Colonic mucosa (tissue), 4 donors: ENCODE measurements at regions not wholly inside any gene's neighbourhood (a gene's known extent, or its start where the extent isn't known, plus 50 kb on each side); places are given as distances from the start of the nearest gene placed in this dataset.

ENCODE experiments used
- DNase-seq: peaks from one replicate; pipeline ENCODE4 v3.0.0-alpha.2; 2020
- H3K27ac ChIP-seq: fragments of 200-600 bp; one replicate; pipeline ENCODE4 v1.8.0; 2021
- H3K27me3 ChIP-seq: fragments of 200-600 bp; one replicate; pipeline ENCODE4 v1.8.0; 2021
- H3K36me3 ChIP-seq: fragments of 200-600 bp; one replicate; pipeline ENCODE4 v1.8.0; 2021
- H3K4me1 ChIP-seq: fragments of 200-600 bp; one replicate; pipeline ENCODE4 v1.8.0; 2021; ENCODE audit warnings: mild to moderate bottlenecking
- H3K4me3 ChIP-seq: fragments of 200-600 bp; one replicate; pipeline ENCODE4 v1.8.0; 2021
- H3K9ac ChIP-seq, 2 donors: one replicate each; pipeline ENCODE4 v1.7.0; 2013; ENCODE audit warnings: control low read depth in 2 of 2, low read depth in 2 of 2, low read length in 2 of 2
- H3K9me3 ChIP-seq: fragments of 200-600 bp; one replicate; pipeline ENCODE4 v1.8.0; 2021
- intact Hi-C: fragments of 100-400 bp; cut with DNase I; formaldehyde crosslinking; loops from one replicate; pipeline ENCODE4 v1.14.1; 2022
- TF ChIP-seq, protein P1 (sequence below): fragments of 200-600 bp; IDR thresholded peaks from one replicate; pipeline ENCODE4 v1.8.0; 2022; ENCODE audit warnings: antibody characterized with exemption, mild to moderate bottlenecking
- donor health status: healthy.
- donor health status: DM: no; HTN: no; CAD: no.
- donor health status: DM: no; HTN: no; CAD: no.

GRCh38 chr5:66234241-66234640 lies 90.1 kb downstream of the SREK1 start:
- Histone ChIP-seq H3K4me1 (no peaks in the 10 kb centered on the region), H3K4me3 (no peak overlapping the region), H3K27ac (no peak overlapping the region), H3K9ac (no peak overlapping the region), H3K36me3 (no peaks in the 10 kb centered on the region), H3K27me3 (no peaks in the 10 kb centered on the region), H3K9me3 (no peaks in the 10 kb centered on the region)
- TF ChIP-seq, protein P1, sequence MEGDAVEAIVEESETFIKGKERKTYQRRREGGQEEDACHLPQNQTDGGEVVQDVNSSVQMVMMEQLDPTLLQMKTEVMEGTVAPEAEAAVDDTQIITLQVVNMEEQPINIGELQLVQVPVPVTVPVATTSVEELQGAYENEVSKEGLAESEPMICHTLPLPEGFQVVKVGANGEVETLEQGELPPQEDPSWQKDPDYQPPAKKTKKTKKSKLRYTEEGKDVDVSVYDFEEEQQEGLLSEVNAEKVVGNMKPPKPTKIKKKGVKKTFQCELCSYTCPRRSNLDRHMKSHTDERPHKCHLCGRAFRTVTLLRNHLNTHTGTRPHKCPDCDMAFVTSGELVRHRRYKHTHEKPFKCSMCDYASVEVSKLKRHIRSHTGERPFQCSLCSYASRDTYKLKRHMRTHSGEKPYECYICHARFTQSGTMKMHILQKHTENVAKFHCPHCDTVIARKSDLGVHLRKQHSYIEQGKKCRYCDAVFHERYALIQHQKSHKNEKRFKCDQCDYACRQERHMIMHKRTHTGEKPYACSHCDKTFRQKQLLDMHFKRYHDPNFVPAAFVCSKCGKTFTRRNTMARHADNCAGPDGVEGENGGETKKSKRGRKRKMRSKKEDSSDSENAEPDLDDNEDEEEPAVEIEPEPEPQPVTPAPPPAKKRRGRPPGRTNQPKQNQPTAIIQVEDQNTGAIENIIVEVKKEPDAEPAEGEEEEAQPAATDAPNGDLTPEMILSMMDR, result no peak
- DNase-seq, result no peak
- intact Hi-C loops, result no loop called here

GRCh38 chr5:66238435-66238834 lies 94.3 kb downstream of the SREK1 start:
- no peak overlapping the region for H3K4me3 ChIP-seq
- TF ChIP-seq, protein P1, result no peak
- no peaks in the 10 kb centered on the region for H3K4me1 ChIP-seq

DNA sequence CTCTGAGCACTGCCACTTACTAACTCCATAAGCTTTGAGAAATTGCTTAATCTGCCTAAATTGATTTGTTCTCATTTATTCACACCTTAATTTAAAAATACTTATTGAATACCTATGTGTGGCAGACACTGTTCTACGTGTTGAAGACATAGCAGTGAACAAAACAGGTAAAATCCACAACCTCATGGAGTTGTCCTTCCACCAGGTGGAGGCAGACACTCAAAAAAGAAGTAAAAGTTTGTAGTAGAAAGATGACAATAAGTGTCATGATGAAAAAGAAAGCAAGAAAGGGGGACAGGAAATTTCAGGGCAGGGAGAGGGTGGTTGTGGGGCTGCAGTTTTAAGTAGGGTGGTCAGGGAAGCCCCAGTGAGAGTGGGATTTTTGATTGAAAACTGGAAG lies 94.9 kb downstream of the SREK1 start:
- Histone ChIP-seq H3K9me3 (no peaks in the 10 kb centered on the region), H3K9ac (no peak overlapping the region), H3K4me3 (no peak overlapping the region), H3K4me1 (no peaks in the 10 kb centered on the region), H3K27me3 (no peaks in the 10 kb centered on the region), H3K27ac (no peak overlapping the region), H3K36me3 (no peaks in the 10 kb centered on the region)
- intact Hi-C loops, result no loop called here
- TF ChIP-seq, protein P1, result no peak
- no peak for DNase-seq

More at GRCh38 chr5:66238435-66238834, 94.3 kb downstream of the SREK1 start:
- intact Hi-C loops, result no loop called here
- Histone ChIP-seq H3K36me3 (no peaks in the 10 kb centered on the region), H3K9me3 (no peaks in the 10 kb centered on the region), H3K27ac (no peak overlapping the region), H3K27me3 (no peaks in the 10 kb centered on the region), H3K9ac (no peak overlapping the region)
- no peak for DNase-seq

GRCh38 chr5:66241136-66241825 lies 97.2 kb downstream of the SREK1 start:
- TF ChIP-seq, protein P1, result no peak
- Histone ChIP-seq H3K9ac (no peak overlapping the region), H3K4me3 (no peak overlapping the region), H3K27me3 (no peaks in the 10 kb centered on the region), H3K27ac (no peak overlapping the region), H3K4me1 (no peaks in the 10 kb centered on the region), H3K36me3 (no peaks in the 10 kb centered on the region), H3K9me3 (no peaks in the 10 kb centered on the region)
- no peak for DNase-seq
- intact Hi-C loops, result no loop called here

DNA sequence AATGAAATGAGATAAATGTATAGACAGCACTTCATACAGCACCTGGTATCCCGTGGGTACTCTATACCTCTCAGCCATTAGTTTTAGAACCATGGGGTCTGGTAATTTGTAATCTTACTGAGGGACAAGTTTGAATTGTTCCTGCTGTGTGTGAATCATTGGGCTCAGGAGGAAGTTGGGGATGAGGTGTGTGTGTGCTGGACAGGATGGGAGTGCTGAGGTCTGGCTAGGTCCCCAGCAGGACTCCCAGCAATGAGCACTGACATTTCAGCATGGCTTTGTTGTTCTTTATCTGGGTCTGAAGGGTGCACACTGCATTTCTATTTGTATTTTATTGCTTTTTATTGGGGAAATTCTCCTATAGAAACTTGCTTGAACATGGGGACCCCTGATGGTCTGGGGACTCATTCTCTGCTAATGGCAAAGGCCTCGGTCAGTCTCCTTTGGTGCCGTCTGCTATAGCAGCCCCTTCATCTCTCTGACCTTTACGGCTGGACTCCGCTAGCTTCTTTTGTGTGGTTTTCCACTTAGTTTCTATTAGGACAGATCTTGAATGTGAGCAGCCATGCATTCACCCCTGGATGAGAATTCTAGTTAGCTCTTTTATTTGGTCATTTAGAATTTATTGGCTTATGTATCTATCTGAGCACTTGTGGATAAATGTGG lies 98.1 kb downstream of the SREK1 start:
- Histone ChIP-seq H3K27me3 (no peaks in the 10 kb centered on the region), H3K9ac (no peak overlapping the region), H3K9me3 (no peaks in the 10 kb centered on the region), H3K36me3 (no peaks in the 10 kb centered on the region), H3K4me1 (no peaks in the 10 kb centered on the region), H3K4me3 (no peak overlapping the region), H3K27ac (no peak overlapping the region)
- intact Hi-C loops, result no loop called here
- no peak for DNase-seq
- TF ChIP-seq, protein P1, result no peak
